OCI-LY7 (cell line): ENCODE measurements at regions not wholly inside any gene's neighbourhood (a gene's known extent, or its start where the extent isn't known, plus 50 kb on each side); places are given as distances from the start of the nearest gene placed in this dataset.
"Not testable (repeated sequence)": the region's sequence is repeated elsewhere in the genome, so short reads cannot be mapped to it uniquely, and the experiment has no call there.

Experiments used
- CTCF ChIP-seq: fragments of 200-600 bp; sonication (generic); conservative IDR thresholded peaks from 2 replicates; pipeline ENCODE4 v1.5.1; 2014; ENCODE audit warnings: mild to moderate bottlenecking, antibody characterized with exemption, low read length, moderate library complexity, mixed read lengths
- EZH2phosphoT487 ChIP-seq: fragments of 200-600 bp; sonication (generic); IDR thresholded peaks from 2 replicates; pipeline ENCODE4 v1.6.1; 2018; ENCODE audit warnings: low read depth, borderline replicate concordance, mild to moderate bottlenecking, mixed run types, antibody characterized with exemption, low read length, moderate library complexity, mixed read lengths

- not testable (repeated sequence) for TF ChIP-seq CTCF, EZH2phosphoT487
These were observed 102.4 kb upstream of the STX18 start for GRCh38 chr4:4644277-4644676.
